ENCODE measurements at regions not wholly inside any gene's neighbourhood (a gene's known extent, or its start where the extent isn't known, plus 50 kb on each side); places are given as distances from the start of the nearest gene placed in this dataset.

- TF ChIP-seq CTCF (IDR thresholded peaks at IDR 0.05; ENCODE audit: low read depth, low read length, missing input control) (no peak), RXRA (IDR thresholded peaks at IDR 0.05) (no peak), JUND (IDR thresholded peaks at IDR 0.05) (no peak), TAF1 (conservative IDR thresholded peaks at IDR 0.05) (no peak), SP1 (IDR thresholded peaks at IDR 0.05) (no peak), REST (IDR thresholded peaks at IDR 0.05) (no peak), YY1 (IDR thresholded peaks at IDR 0.05) (no peak), EGR1 (IDR thresholded peaks at IDR 0.05; ENCODE audit: low read depth in 2 of 2) (no peak), MAX (IDR thresholded peaks at IDR 0.05) (no peak), ATF3 (IDR thresholded peaks at IDR 0.05) (no peak), GABPA (IDR thresholded peaks at IDR 0.05 in 1 of 2, conservative IDR thresholded peaks at IDR 0.05 in 1 of 2) (no peak), RAD21 (IDR thresholded peaks at IDR 0.05) (no peak), ZBTB33 (IDR thresholded peaks at IDR 0.05) (no peak)
Measured at GRCh38 chr5:53403758-53404157, 76.7 kb upstream of the FST start.

Measured in liver (tissue), 3 donors.